ENCODE measurements at regions not wholly inside any gene's neighbourhood (a gene's known extent, or its start where the extent isn't known, plus 50 kb on each side); places are given as distances from the start of the nearest gene placed in this dataset.

- TF ChIP-seq, protein P1, sequence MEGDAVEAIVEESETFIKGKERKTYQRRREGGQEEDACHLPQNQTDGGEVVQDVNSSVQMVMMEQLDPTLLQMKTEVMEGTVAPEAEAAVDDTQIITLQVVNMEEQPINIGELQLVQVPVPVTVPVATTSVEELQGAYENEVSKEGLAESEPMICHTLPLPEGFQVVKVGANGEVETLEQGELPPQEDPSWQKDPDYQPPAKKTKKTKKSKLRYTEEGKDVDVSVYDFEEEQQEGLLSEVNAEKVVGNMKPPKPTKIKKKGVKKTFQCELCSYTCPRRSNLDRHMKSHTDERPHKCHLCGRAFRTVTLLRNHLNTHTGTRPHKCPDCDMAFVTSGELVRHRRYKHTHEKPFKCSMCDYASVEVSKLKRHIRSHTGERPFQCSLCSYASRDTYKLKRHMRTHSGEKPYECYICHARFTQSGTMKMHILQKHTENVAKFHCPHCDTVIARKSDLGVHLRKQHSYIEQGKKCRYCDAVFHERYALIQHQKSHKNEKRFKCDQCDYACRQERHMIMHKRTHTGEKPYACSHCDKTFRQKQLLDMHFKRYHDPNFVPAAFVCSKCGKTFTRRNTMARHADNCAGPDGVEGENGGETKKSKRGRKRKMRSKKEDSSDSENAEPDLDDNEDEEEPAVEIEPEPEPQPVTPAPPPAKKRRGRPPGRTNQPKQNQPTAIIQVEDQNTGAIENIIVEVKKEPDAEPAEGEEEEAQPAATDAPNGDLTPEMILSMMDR (IDR thresholded peaks at IDR 0.05; ENCODE audit: low read depth, low read length, poor library complexity, severe bottlenecking), result no peak
- no peak for TF ChIP-seq EZH2phosphoT487 (IDR thresholded peaks at IDR 0.05; ENCODE audit: borderline replicate concordance, low read length)
Observed at GRCh38 chr16:61564716-61565115, 471.5 kb downstream of the CDH8 start.

Measured in DOHH2 (cell line).